Skin epidermis (tissue), 12 donors: ENCODE measurements at regions not wholly inside any gene's neighbourhood (a gene's known extent, or its start where the extent isn't known, plus 50 kb on each side); places are given as distances from the start of the nearest gene placed in this dataset.
"Not testable (repeated sequence)": the region's sequence is repeated elsewhere in the genome, so short reads cannot be mapped to it uniquely, and the experiment has no call there.

ENCODE experiments used
- H3K27ac ChIP-seq, 21 experiments: fragments of 200-600 bp; sonication (generic) in 11 of 21; one replicate each; pipeline ENCODE4 v1.5.0; 2020; ENCODE audit warnings: mild to moderate bottlenecking in 3 of 21, inconsistent platforms in 2 of 21, moderate library complexity in 2 of 21
- H3K4me3 ChIP-seq, 7 experiments: fragments of 200-600 bp; sonication (generic) in 2 of 7; one replicate each; pipeline ENCODE4 v1.5.0; 2020; ENCODE audit warnings: inconsistent platforms in 2 of 7, mild to moderate bottlenecking in 2 of 7, moderate library complexity in 1 of 7

GRCh38 chr17:71617767-71618166 is 503.1 kb upstream of the SOX9 start:
- H3K27ac ChIP-seq, H3K4me3 ChIP-seq: not testable (repeated sequence)

- Histone ChIP-seq H3K4me3 (no peak overlapping the region), H3K27ac (no peak overlapping the region)
These were observed 495.5 kb upstream of the SOX9 start for GRCh38 chr17:71625330-71625729.

GRCh38 chr17:71628306-71628705 is 492.5 kb upstream of the SOX9 start:
- Histone ChIP-seq H3K4me3 (no peak overlapping the region), H3K27ac (no peak overlapping the region)

GRCh38 chr17:71631483-71631882 is 489.3 kb upstream of the SOX9 start:
- no peak overlapping the region for H3K4me3 ChIP-seq
- H3K27ac ChIP-seq: no peak overlapping the region

- Histone ChIP-seq H3K27ac (no peak overlapping the region), H3K4me3 (no peak overlapping the region)
These were observed 488.5 kb upstream of the SOX9 start for GRCh38 chr17:71632328-71632727.

GRCh38 chr17:71633391-71633849 is 487.4 kb upstream of the SOX9 start:
- Histone ChIP-seq H3K27ac (peak overlapping the region in 1 of 21 experiments; percentile 55), H3K4me3 (no peak overlapping the region)

- Histone ChIP-seq H3K4me3 (no peak overlapping the region), H3K27ac (no peak overlapping the region)
These were observed 486.4 kb upstream of the SOX9 start for GRCh38 chr17:71634376-71634775.

- H3K27ac ChIP-seq: no peak overlapping the region
- no peak overlapping the region for H3K4me3 ChIP-seq
These were observed 485.6 kb upstream of the SOX9 start for GRCh38 chr17:71635187-71635586.

GRCh38 chr17:71636644-71637043 is 484.2 kb upstream of the SOX9 start:
- no peak overlapping the region for H3K27ac ChIP-seq
- H3K4me3 ChIP-seq: no peak overlapping the region

- H3K4me3 ChIP-seq: no peak overlapping the region
- no peak overlapping the region for H3K27ac ChIP-seq
These were observed 482.2 kb upstream of the SOX9 start for GRCh38 chr17:71638668-71639067.

GRCh38 chr17:71639865-71640264 is 481.0 kb upstream of the SOX9 start:
- Histone ChIP-seq H3K4me3 (no peak overlapping the region), H3K27ac (no peak overlapping the region)

GRCh38 chr17:71646890-71647289 is 473.9 kb upstream of the SOX9 start:
- not testable (repeated sequence) for H3K4me3 ChIP-seq, H3K27ac ChIP-seq

- not testable (repeated sequence) for H3K4me3 ChIP-seq, H3K27ac ChIP-seq
These were observed 472.5 kb upstream of the SOX9 start for GRCh38 chr17:71648342-71648741.

- no peak overlapping the region for H3K4me3 ChIP-seq
- H3K27ac ChIP-seq: no peak overlapping the region
These were observed 470.9 kb upstream of the SOX9 start for GRCh38 chr17:71649941-71650350.

- Histone ChIP-seq H3K4me3 (no peak overlapping the region), H3K27ac (no peak overlapping the region)
These were observed 465.3 kb upstream of the SOX9 start for GRCh38 chr17:71655542-71655941.

GRCh38 chr17:71656964-71657858 is 463.6 kb upstream of the SOX9 start:
- no peak overlapping the region for H3K4me3 ChIP-seq
- H3K27ac ChIP-seq: no peak overlapping the region

GRCh38 chr17:71658996-71659395 is 461.8 kb upstream of the SOX9 start:
- H3K4me3 ChIP-seq: no peak overlapping the region
- H3K27ac ChIP-seq: no peak overlapping the region

- no peak overlapping the region for H3K27ac ChIP-seq
These were observed 456.0 kb upstream of the SOX9 start for GRCh38 chr17:71664861-71665260.

GRCh38 chr17:71666047-71666446 is 454.8 kb upstream of the SOX9 start:
- no peak overlapping the region for H3K4me3 ChIP-seq
- H3K27ac ChIP-seq: no peak overlapping the region

More at GRCh38 chr17:71664861-71665260, 456.0 kb upstream of the SOX9 start:
- no peak overlapping the region for H3K4me3 ChIP-seq

GRCh38 chr17:71667661-71668060 is 453.2 kb upstream of the SOX9 start:
- Histone ChIP-seq H3K4me3 (no peak overlapping the region), H3K27ac (no peak overlapping the region)

- Histone ChIP-seq H3K4me3 (no peak overlapping the region), H3K27ac (no peak overlapping the region)
These were observed 452.0 kb upstream of the SOX9 start for GRCh38 chr17:71668807-71669206.

GRCh38 chr17:71677439-71677838 is 443.4 kb upstream of the SOX9 start:
- H3K4me3 ChIP-seq: no peak overlapping the region
- H3K27ac ChIP-seq: no peak overlapping the region
